Prostate gland (tissue), 2 donors: ENCODE measurements at regions not wholly inside any gene's neighbourhood (a gene's known extent, or its start where the extent isn't known, plus 50 kb on each side); places are given as distances from the start of the nearest gene placed in this dataset.

Experiments
- DNase-seq: peaks from one replicate; pipeline ENCODE4 v3.0.0-alpha.2; 2019; ENCODE audit warnings: low spot score
- H3K27ac ChIP-seq, 2 donors: fragments of 200-600 bp; sonication (generic); 2 replicates each; pipeline ENCODE4 v1.5.1; 2017 to 2019
- H3K27me3 ChIP-seq: fragments of 200-600 bp; sonication (generic); replicated peaks from 2 replicates; pipeline ENCODE4 v1.5.1; 2019; ENCODE audit not compliant: insufficient read depth
- H3K36me3 ChIP-seq, 2 donors: fragments of 200-600 bp; sonication (generic); 1 replicate in 1 of 2; 2 replicates in 1 of 2; pipeline versions ENCODE4 v1.5.1 to v1.8.1; 2017 to 2019
- H3K4me1 ChIP-seq: fragments of 200-600 bp; sonication (generic); replicated peaks from 2 replicates; pipeline ENCODE4 v1.5.1; 2019
- H3K4me3 ChIP-seq, 2 donors: fragments of 200-600 bp; sonication (generic); 2 replicates each; pipeline ENCODE4 v1.5.1; 2017 to 2019
- H3K9me3 ChIP-seq: fragments of 200-600 bp; sonication (generic); 2 replicates; pipeline ENCODE4 v1.5.1; 2017
- POLR2A ChIP-seq: fragments of 450-650 bp; IDR thresholded peaks from one replicate; pipeline ENCODE4 v1.6.1; 2016; ENCODE audit warnings: antibody characterized with exemption, mild to moderate bottlenecking
- POLR2AphosphoS5 ChIP-seq: sonication (generic); formaldehyde crosslinking; IDR thresholded peaks from one replicate; pipeline ENCODE4 v1.6.1; 2017; ENCODE audit warnings: antibody characterized with exemption
- WGBS: methylation state at CpG from one replicate; pipeline ENCODE4 v1.1.5; 2018; 5-methylcytosine and 5-hydroxymethylcytosine counted together
- intact Hi-C: fragments of 100-400 bp; cut with DNase I; formaldehyde crosslinking; loops from one replicate; pipeline ENCODE4 v1.14.2; 2022
- TF ChIP-seq, protein P1 (sequence below), 4 experiments: fragments of 200-600 bp in 2 of 4; fragments of 450-650 bp in 2 of 4; sonication (generic) in 2 of 4; IDR thresholded peaks; 1 replicate in 3 of 4; 2 replicates in 1 of 4; pipeline ENCODE4 v1.5.1; 2016 to 2019; ENCODE audit warnings: antibody characterized with exemption in 4 of 4, mild to moderate bottlenecking in 2 of 4, moderate library complexity in 2 of 4

- TF ChIP-seq POLR2AphosphoS5 = no peak
- no peak for TF ChIP-seq POLR2A
- TF ChIP-seq, protein P1, sequence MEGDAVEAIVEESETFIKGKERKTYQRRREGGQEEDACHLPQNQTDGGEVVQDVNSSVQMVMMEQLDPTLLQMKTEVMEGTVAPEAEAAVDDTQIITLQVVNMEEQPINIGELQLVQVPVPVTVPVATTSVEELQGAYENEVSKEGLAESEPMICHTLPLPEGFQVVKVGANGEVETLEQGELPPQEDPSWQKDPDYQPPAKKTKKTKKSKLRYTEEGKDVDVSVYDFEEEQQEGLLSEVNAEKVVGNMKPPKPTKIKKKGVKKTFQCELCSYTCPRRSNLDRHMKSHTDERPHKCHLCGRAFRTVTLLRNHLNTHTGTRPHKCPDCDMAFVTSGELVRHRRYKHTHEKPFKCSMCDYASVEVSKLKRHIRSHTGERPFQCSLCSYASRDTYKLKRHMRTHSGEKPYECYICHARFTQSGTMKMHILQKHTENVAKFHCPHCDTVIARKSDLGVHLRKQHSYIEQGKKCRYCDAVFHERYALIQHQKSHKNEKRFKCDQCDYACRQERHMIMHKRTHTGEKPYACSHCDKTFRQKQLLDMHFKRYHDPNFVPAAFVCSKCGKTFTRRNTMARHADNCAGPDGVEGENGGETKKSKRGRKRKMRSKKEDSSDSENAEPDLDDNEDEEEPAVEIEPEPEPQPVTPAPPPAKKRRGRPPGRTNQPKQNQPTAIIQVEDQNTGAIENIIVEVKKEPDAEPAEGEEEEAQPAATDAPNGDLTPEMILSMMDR (IDR thresholded peaks at IDR 0.05) = no peak
- no peaks in the 10 kb centered on the region for H3K36me3 ChIP-seq
- intact Hi-C loops = no loop called here
- H3K4me3 ChIP-seq = no peak overlapping the region
- H3K27ac ChIP-seq = no peak overlapping the region
- DNase-seq = no peak
- 89% methylated on average over 4 of the region's 4 CpGs for WGBS
- H3K4me1 ChIP-seq = no peaks in the 10 kb centered on the region
- no peaks in the 10 kb centered on the region for H3K9me3 ChIP-seq
- H3K27me3 ChIP-seq = no peaks in the 10 kb centered on the region
These were observed 50.1 kb upstream of the E2F3 start for GRCh38 chr6:20351534-20351933.
